Thymus (tissue), 11 donors: ENCODE measurements at regions not wholly inside any gene's neighbourhood (a gene's known extent, or its start where the extent isn't known, plus 50 kb on each side); places are given as distances from the start of the nearest gene placed in this dataset.
"Not testable (repeated sequence)": the region's sequence is repeated elsewhere in the genome, so short reads cannot be mapped to it uniquely, and the experiment has no call there.

Source experiments
- DNase-seq, 9 donors: peaks; one replicate each; pipeline ENCODE4 v3.0.0-alpha.2; 2013; ENCODE audit warnings: low spot score in 9 of 9, low read depth in 6 of 9, missing footprints in 1 of 9
- H3K27ac ChIP-seq, 2 donors: one replicate each; pipeline ENCODE4 v1.5.1; 2013; ENCODE audit warnings: control low read depth in 1 of 2, low read depth in 1 of 2, low read length in 1 of 2, mild to moderate bottlenecking in 1 of 2, moderate library complexity in 1 of 2
- H3K27me3 ChIP-seq, 2 donors: one replicate each; pipeline ENCODE4 v1.5.1; 2013; ENCODE audit warnings: low read length in 1 of 2; ENCODE audit not compliant: control insufficient read depth in 2 of 2, insufficient read depth in 1 of 2
- H3K36me3 ChIP-seq, 2 donors: one replicate each; pipeline ENCODE4 v1.5.1; 2013; ENCODE audit warnings: low read length in 1 of 2, mild to moderate bottlenecking in 1 of 2, moderate library complexity in 1 of 2; ENCODE audit not compliant: control insufficient read depth in 2 of 2, insufficient read depth in 2 of 2
- H3K4me1 ChIP-seq, 2 donors: one replicate each; pipeline ENCODE4 v1.5.1; 2013; ENCODE audit warnings: low read length in 2 of 2; ENCODE audit not compliant: control insufficient read depth in 2 of 2, insufficient read depth in 2 of 2
- H3K4me3 ChIP-seq, 2 donors: one replicate each; pipeline ENCODE4 v1.5.1; 2013; ENCODE audit warnings: low read length in 2 of 2, control low read depth in 1 of 2, mild to moderate bottlenecking in 1 of 2
- H3K9me3 ChIP-seq, 2 donors: one replicate each; pipeline ENCODE4 v1.5.1; 2013; ENCODE audit warnings: low read length in 1 of 2, mild to moderate bottlenecking in 1 of 2; ENCODE audit not compliant: control insufficient read depth in 2 of 2, insufficient read depth in 1 of 2
- WGBS: extraction: QIAGEN DNeasy Blood & Tissue Kit; methylation state at CpG from one replicate; pipeline ENCODE4 v1.1.7; 2013; 5-methylcytosine and 5-hydroxymethylcytosine counted together
- donor health status: healthy.

GRCh38 chr4:97074531-97074930 lies 1068.7 kb downstream of the STPG2 start:
- Histone ChIP-seq H3K9me3 (no peaks in the 10 kb centered on the region), H3K27me3 (no peaks in the 10 kb centered on the region), H3K4me1 (no peaks in the 10 kb centered on the region), H3K27ac (no peak overlapping the region), H3K4me3 (no peak overlapping the region), H3K36me3 (no peaks in the 10 kb centered on the region)
- no peak for DNase-seq
- 93% methylated on average over 2 of the region's 2 CpGs for WGBS

DNA sequence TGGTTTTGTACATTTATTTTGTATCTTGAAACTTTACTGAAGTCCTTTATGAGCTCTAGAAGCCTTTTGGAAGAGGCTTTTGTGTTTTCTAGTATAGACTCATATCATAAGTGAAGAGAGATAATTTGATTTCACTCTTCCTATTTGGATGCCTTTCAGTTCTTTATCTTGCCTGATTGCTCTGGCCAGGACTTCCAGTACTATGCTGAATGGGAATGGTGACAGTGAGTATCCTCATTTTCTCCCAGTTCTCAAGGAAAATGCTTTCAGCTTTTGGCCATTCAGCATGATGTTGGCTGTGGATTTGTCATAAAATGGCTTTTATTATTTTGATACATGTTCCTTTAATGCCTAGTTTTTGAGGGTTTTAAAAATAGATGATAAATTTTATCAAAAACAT lies 1061.3 kb downstream of the STPG2 start:
- no peak overlapping the region for H3K27ac ChIP-seq
- no peaks in the 10 kb centered on the region for H3K9me3 ChIP-seq
- DNase-seq: no peak
- H3K27me3 ChIP-seq: no peaks in the 10 kb centered on the region
- no peaks in the 10 kb centered on the region for H3K36me3 ChIP-seq
- no peaks in the 10 kb centered on the region for H3K4me1 ChIP-seq
- H3K4me3 ChIP-seq: no peak overlapping the region

DNA sequence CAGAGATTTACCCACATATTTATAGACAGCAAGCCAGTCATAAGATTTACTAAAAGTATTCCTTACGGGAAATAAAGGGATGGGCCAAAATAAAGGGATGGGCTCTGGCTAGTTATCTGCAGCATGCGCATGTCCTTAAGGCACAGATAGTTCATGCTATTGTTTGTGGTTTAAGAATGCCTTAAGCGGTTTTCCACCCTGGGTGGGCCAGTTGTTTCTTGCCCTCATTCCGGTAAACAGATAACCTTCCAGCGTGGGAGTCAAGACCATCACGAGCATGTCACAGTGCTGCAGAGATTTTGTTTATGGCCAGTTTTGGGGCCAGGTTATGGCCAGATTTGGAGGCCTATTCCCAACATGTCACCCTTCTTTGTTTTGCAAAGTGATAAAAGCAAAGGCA lies 1046.2 kb downstream of the STPG2 start:
- DNase-seq, H3K4me3 ChIP-seq, H3K9me3 ChIP-seq, H3K27ac ChIP-seq, H3K36me3 ChIP-seq, H3K27me3 ChIP-seq, H3K4me1 ChIP-seq: not testable (repeated sequence)
- 97% methylated on average over 6 of the region's 6 CpGs for WGBS

- not testable (repeated sequence) for H3K4me1 ChIP-seq
- 70% methylated on average over 7 of the region's 7 CpGs for WGBS
Observed at GRCh38 chr4:97101171-97101570, 1042.1 kb downstream of the STPG2 start.

GRCh38 chr4:97103252-97103651 lies 1040.0 kb downstream of the STPG2 start:
- DNase-seq: no peak
- whole genome bisulfite sequencing: 80% methylated on average over 2 of the region's 2 CpGs
- Histone ChIP-seq H3K27ac (no peak overlapping the region), H3K9me3 (peaks cover 0 to under 1% of the 10 kb centered on the region in 2 donors), H3K27me3 (no peaks in the 10 kb centered on the region), H3K4me1 (no peaks in the 10 kb centered on the region), H3K4me3 (no peak overlapping the region), H3K36me3 (no peaks in the 10 kb centered on the region)

More at GRCh38 chr4:97101171-97101570, 1042.1 kb downstream of the STPG2 start:
- peak overlapping the region in 1 of 2 donors; percentile 12 for H3K27ac ChIP-seq
- not testable (repeated sequence) for H3K27me3 ChIP-seq, H3K9me3 ChIP-seq, H3K36me3 ChIP-seq, H3K4me3 ChIP-seq
- peak in 3 of 9 donors; percentile 0 to 19 (median 6) for DNase-seq

DNA sequence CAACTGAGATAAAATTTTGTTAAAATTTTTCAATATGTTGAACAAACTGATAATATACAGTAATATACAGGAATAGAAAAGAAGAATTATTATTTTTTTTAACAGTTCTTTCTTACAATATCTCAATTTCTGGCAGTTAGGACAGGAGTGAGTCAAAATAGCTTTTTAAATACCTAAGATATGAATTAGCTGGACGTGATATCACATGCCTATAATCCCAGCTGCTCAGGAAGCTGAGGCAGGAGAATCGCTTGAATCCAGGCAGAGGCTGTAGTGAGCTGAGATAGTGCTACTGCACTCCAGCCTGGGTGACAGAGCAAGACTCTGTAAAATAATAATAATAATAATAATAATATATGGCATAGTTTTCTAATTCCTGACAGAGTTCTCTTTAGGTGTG lies 1039.3 kb downstream of the STPG2 start:
- Histone ChIP-seq H3K4me1 (no peaks in the 10 kb centered on the region), H3K36me3 (no peaks in the 10 kb centered on the region), H3K27me3 (no peaks in the 10 kb centered on the region), H3K4me3 (no peak overlapping the region), H3K27ac (no peak overlapping the region), H3K9me3 (no peaks in the 10 kb centered on the region)
- 87% methylated on average over 2 of the region's 2 CpGs for WGBS
- no peak for DNase-seq

DNA sequence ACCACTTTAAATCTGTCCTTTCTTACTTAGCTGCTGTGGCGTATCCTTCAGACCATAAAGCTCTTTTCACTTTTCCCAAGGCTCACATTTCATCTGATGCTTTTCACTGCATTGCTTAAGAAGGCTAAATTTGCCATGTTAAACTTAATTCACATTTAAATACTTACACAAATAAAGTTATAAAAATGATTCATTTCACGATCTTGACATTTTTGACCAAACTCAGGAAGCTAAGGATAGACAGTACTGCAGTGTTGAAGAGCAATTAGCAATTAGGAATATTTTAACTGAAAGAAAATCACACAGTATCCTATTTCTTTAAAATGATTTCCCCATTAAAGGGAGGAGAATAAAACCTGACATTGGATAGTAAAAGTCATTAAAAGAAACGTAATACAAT lies 1038.6 kb downstream of the STPG2 start:
- Histone ChIP-seq H3K4me3 (no peak overlapping the region), H3K27ac (no peak overlapping the region), H3K4me1 (no peaks in the 10 kb centered on the region), H3K36me3 (no peaks in the 10 kb centered on the region), H3K9me3 (no peaks in the 10 kb centered on the region), H3K27me3 (no peaks in the 10 kb centered on the region)
- 91% methylated on average over 3 of the region's 3 CpGs for WGBS
- peak in 1 of 9 donors; percentile 2 for DNase-seq

DNA sequence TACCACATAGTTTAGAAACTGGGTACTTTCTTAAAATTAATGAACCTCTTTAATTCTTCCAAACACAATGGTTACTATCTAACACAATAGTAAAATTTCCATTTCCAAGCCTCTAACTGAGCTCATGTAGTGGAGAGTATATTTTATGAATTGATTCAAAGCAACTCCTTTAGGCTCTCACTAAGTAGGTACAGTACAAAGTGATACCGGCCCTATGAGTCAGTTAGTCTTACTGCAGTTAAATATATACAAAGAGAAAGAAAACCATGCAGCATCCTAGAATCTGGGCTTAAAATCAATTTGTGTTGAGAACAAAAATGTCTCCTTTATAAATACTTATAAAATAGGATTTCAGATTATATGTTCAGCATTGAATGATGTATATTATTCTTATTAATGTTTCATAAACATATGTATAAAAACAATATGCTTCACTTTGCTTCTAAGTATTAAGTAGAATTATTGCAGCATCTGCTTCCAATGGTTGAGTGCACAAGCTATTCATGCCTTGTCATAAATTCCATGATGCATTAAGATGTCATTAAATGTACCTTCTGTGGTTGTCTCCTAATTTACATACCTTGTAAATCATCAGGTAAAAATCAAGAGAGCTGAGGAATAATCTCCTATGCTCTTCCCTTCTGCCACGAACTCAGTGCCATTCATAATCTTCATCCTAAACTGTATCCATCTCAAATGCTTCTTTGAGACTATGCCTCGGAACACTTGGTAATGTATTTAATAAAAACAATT lies 1037.8 kb downstream of the STPG2 start:
- Histone ChIP-seq H3K9me3 (no peaks in the 10 kb centered on the region), H3K4me1 (no peaks in the 10 kb centered on the region), H3K36me3 (no peaks in the 10 kb centered on the region), H3K27me3 (no peaks in the 10 kb centered on the region), H3K27ac (no peak overlapping the region), H3K4me3 (no peak overlapping the region)
- no peak for DNase-seq
- 76% methylated on average over 3 of the region's 3 CpGs for WGBS

- no peak overlapping the region for H3K27ac ChIP-seq
- no peaks in the 10 kb centered on the region for H3K27me3 ChIP-seq
- H3K36me3 ChIP-seq: no peaks in the 10 kb centered on the region
- no peak overlapping the region for H3K4me3 ChIP-seq
- no peaks in the 10 kb centered on the region for H3K9me3 ChIP-seq
- H3K4me1 ChIP-seq: no peaks in the 10 kb centered on the region
- DNase-seq: no peak
Observed at GRCh38 chr4:97106161-97106560, 1037.1 kb downstream of the STPG2 start.
